ENCODE measurements at regions not wholly inside any gene's neighbourhood (a gene's known extent, or its start where the extent isn't known, plus 50 kb on each side); places are given as distances from the start of the nearest gene placed in this dataset.
"Not testable (repeated sequence)": the region's sequence is repeated elsewhere in the genome, so short reads cannot be mapped to it uniquely, and the experiment has no call there.

DNA sequence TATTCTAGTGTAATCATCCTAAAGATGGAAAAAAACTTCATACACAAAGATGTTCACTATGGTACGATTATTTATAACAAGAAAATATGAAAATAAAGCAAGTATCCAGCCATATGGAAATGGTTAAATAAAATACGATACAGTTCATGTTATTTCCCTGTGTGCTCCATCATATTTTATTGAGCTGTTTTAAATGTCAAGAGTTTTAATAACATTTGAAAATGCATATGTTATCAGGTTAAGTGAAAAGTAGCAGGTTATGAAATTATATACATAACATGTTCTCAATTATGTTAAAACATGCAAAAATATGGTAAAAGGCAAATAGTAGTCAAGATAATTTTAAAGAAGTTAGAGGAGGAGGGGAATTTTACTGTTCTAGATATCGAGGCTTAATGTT, 192.0 kb downstream of the HNRNPD start:
- DNase-seq (ENCODE audit: low spot score): no peak

GRCh38 chr4:82172186-82172585, 201.6 kb downstream of the HNRNPD start:
- DNase-seq (ENCODE audit: low spot score): no peak

DNA sequence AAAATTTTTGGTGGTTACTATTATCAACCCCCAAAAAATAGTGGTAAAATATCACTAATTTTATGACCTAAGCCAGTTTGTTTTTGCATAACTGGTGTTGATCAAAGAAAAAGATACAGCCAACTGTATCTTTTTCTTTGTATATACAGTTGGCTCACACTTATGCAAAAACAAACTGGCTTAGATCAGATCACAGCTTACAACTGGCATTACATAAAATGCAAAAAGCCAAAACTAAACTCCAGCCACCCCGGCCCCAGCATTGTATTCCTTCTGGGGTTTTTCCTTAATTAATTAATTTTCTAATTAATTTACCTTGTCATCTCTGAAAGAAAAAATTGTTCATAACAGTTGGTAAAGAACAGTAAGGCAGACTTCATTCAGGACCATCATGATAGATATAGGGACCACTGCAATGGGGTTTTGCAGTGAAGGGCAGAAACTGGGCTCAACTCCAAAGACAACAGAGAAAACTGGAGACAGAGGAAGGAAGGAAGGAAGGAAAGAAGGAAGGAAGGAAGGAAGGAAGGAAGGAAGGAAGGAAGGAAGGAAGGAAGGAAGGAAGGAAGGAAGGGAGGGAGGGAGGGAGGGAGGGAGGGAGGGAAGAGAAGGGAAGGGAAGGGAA, 202.1 kb downstream of the HNRNPD start:
- no peak for DNase-seq (ENCODE audit: low spot score)

DNA sequence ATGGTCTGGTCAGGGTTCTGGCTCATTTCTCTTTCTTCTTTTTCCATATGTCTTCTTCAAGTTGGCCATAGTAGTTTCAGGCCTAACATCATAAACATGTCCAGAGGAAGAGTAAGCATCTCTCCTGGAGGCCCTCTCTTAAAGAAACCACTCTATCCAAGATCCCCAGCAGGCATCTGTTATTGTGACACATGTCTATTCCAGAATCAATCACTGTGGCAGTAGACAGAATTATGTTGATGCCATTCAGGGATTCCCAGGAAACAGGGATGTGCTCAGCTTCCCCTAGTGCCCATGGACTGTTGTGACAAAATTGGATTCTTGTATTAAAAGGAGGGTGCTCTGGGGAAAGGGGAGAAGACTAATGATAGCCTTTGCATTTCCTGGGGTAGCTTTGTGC, 224.0 kb downstream of the HNRNPD start:
- no peak for DNase-seq (ENCODE audit: low spot score)

DNA sequence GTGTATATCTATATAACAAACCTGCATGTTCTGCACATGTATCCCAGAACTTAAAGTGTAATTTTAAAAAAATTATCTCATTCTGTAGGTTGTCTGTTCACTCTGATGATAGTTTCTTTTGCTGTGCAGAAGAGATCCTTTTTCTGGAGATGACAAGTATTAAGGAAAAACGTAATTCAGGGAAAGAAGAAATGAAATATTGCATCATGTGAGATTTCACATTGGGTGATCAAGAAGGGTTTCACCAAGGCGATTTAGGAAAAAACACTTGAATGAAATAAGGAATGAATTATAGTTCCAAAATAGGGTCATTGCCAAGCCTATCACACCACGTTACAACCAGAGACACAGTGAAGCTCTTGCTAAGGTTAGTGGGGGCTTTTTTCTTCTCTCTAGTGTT, 227.9 kb downstream of the HNRNPD start:
- no peak for DNase-seq (ENCODE audit: low spot score)

DNA sequence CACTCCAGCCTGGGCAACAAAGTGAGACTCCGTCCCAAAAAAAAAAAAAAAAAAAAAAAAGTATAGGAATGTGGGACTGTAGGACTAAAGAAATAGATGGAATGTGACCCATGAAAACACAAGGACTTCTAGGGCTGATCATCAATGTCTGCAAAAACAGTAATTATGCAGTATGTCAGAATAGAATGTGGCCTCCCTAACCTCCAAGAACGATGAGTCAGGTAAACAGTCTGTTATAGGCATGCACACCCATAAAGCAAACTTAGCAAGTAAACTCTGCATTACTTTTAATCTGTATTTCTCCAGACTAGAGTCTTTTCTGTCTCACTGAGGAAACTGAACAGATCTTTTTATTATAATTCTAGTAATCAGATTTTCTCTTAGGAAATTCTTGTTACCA, 233.4 kb downstream of the HNRNPD start:
- no peak for DNase-seq (ENCODE audit: low spot score)

GRCh38 chr4:82139287-82139686, 234.5 kb downstream of the HNRNPD start:
- no peak for DNase-seq (ENCODE audit: low spot score)

DNA sequence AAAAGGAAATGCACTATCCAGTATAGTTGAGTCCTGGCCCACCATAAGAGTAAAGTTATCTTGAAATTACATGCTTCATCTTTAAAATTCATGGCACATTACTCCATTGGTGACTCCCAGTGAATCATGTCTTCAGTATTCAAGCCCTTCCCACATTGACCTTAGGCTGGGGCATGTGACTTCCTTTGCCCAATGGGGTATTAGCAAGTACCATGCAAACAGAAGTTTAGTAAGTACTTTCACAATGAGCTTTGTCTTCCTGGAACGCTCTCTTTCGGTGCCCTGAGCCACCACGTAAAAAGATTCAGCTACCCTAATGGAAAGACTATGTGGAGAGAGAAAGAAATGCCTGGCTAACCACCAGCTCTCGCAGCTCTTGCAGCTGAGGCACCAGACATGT, 235.4 kb downstream of the HNRNPD start:
- peak; percentile 9 for DNase-seq (ENCODE audit: low spot score)

- peak; percentile 19 for DNase-seq (ENCODE audit: low spot score)
Observed at GRCh38 chr4:82136161-82136801, 237.5 kb downstream of the HNRNPD start.

GRCh38 chr4:82128355-82128754, 245.4 kb downstream of the HNRNPD start:
- no peak for DNase-seq (ENCODE audit: low spot score)

DNA sequence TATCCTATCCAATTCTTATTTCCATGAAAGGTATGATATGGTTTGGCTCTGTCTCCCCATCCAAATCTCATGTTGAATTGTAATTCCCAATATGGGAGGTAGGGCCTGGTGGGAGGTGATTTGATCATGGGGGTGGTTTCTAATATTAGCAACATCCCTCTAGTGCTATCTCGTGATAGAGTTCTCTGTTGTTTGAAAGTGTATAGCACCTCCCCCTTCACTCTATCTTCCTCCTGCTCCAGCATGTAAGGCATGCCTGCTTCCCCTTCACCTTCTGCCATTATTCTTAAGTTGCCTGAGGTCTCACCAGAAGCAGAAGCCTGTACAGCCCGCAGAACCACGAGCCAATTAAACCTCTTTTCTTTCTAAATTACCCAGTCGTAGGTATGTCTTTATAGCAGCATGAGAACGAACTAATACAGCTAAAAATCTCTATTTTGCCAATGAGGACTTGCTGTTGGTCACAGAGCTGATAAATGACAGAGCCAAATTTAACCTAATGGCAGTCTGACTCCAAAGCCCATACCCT, 247.2 kb downstream of the HNRNPD start:
- no peak for DNase-seq (ENCODE audit: low spot score)

DNA sequence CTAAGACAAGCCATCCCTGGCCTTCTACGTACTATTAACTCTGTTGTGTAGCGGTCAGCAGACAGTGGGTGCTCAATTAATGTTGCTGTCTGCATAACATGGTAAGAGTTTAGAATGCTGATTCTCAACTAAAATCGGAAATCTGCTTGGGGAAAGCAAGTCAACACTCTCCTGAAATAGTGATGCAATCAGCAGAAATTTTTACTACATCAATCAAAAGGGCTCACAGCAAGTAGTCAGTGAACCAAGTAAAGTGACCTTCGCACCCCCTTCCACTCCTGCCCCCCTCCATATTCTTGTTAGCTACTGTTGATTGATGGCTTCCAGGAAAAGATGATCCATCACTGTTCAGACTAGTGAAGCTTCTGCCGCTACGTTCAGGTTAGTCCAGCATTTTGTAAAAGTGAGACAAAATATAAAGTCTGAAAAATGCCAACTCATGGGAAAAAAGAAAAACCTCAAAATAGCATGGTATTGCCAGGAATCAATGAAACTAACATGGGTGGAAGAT, 247.9 kb downstream of the HNRNPD start:
- no peak for DNase-seq (ENCODE audit: low spot score)

DNA sequence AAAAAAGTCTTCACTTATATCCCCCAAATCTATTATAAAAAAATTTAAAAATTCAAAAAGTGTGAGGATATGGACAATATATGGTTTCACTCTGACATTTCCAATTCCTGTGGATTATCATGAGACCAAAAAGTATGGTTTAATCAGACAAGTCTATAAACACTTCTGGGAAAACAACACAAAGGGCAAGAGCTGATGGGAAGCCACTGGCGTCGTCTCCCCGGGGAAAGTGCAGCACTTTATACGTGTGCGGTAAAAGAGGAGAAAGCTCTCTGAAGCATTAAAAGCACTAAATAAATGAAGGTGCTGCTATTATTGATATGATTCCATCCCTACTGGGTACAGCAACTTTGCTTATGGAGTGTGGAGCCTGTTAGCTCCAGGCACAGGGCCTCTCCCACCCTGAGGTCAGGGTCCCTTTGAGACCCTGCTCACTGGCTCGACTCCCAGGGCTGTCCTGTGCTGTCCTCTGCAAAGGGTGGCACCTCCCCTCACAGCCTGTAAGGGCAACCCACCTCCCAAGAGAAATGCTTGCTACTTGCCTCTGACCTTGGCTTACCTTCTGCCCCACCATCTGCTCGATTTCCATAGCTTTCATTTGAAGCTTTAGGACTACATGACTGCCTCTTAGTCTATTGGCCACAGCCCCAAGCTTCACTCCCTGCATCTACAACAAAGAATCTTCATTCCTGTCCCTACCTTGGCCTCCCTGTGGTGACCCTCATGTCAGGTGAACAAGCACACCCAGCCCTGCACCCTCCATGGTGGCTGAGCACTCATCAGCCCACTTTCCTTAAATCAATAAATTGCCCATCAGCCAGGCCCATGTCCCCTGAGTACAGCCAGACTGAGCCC, 248.6 kb downstream of the HNRNPD start:
- DNase-seq (ENCODE audit: low spot score): no peak

DNA sequence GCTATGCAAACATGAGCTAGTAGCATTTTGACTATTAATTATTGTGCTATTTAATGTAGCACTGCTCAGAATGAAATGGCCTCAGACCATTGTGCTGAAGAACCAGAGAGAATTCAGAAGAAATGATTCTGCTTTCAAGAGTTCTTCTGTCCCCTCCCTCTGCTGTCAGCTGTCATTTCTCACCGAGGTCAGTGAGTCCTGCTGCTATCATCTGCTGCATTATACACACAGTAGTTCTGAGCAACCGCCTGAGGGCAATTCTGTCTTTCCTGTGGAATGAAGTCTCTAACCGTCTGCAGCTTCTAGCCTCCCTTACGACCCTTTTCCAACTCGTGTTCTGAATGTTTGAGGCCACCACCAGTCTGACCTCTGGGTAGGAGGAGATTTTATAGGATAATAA, 249.4 kb downstream of the HNRNPD start:
- no peak for DNase-seq (ENCODE audit: low spot score)

DNA sequence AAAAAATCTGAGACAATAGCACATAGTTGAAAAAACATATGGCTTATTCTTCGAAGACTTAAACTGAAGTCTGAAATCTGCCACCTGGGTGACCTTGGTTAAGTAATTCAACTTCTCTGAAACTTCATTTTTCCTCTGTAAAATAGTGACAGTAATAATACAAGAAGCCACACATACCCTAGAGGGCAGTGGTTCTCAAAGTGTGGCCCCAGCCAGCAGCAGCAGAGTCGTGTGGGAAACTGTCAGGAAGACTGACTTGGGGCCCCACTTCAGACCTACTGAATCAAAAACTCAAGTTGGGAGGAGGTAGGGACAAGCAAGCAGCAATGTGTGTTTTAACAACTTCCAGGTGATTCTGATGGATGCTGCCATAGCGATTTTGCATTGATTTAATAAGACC, 249.9 kb downstream of the HNRNPD start:
- no peak for DNase-seq (ENCODE audit: low spot score)

GRCh38 chr4:82115183-82115582, 258.6 kb downstream of the HNRNPD start:
- DNase-seq (ENCODE audit: low spot score): not testable (repeated sequence)

- DNase-seq (ENCODE audit: low spot score): no peak
Observed at GRCh38 chr4:82108506-82108905, 265.3 kb downstream of the HNRNPD start.

GRCh38 chr4:82104578-82104977, 269.2 kb downstream of the HNRNPD start:
- DNase-seq (ENCODE audit: low spot score): no peak

DNA sequence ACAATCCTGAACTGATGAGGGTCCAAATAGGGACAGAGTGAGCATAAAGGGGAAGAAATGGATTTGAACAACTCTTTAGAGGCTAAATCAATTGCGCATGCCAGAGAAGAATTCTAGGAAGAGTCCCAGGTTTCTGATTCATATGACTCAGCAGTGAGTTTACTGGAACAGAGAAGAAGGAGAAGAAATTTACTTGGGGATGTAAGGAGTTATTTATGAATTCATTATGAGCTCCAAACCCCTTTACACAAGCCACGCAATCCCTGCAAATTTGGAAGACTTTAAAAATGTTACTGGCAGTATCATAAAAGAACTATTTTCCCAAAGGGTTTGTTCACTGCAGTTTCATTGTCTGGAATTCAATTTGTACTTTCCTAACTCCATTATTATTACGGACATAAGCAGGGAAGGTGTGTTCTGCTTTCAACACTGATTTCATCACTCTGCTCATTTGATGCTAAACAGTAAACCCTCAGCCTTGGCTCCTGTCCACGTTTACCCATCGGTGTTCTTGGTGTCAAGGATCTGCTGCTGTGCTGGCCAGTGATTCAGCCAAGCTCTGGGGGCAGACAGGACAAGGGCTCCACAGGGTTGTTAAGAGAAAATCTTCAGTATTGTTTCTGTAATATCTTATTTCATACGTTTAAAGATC, 273.7 kb downstream of the HNRNPD start:
- no peak for DNase-seq (ENCODE audit: low spot score)

DNA sequence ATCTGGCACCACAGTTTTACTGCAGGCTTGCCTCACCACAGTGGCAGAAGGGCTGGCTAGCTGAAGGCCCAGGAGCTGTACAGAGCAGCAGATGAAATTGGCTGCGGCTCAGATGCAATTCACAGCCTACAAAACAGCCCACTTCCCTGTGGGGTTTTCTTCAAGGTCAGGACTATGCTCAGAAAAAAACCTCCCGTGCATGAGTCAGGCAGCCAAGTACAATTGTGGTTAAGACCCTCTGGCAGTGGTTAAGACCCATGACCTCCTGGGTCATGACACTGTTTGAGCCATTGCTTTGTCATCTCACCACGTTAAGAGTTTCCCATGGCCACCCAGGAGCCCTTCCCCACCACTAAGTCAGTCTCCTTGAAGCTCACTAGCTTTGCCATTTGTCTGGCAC, 276.3 kb downstream of the HNRNPD start:
- DNase-seq (ENCODE audit: low spot score): no peak

DNA sequence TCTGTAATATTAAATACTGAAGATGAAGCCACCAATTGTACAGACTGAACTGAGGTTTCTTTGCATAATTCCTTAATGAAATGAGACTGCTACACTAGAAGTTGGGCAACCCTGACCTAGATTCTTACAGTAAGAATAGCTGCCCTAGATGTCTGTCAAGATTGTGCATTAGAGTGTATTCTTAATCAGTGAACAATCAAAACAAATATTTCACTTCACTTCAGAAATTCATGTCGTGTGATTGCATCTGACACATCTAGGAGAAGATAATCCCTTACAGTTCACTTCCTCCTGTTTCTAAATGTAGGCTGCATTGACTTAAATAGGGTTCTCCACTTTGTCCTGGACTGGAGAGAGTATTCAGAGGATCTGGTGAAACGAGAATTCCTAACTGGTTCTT, 283.1 kb downstream of the HNRNPD start:
- DNase-seq (ENCODE audit: low spot score): no peak

GRCh38 chr4:82084747-82085146, 289.0 kb downstream of the HNRNPD start:
- no peak for DNase-seq (ENCODE audit: low spot score)

Measured in activated CD4-positive, alpha-beta T cell treated with anti-CD3 and anti-CD28 coated beads, Interleukin-2, Interleukin-4, amounts not matched to agents 100 ng/mL and 50 ng/mL, durations not matched to agents 16 hours and 8 hours (primary cell).